Stimulated activated CD8-positive, alpha-beta memory T cell treated with anti-CD3 and anti-CD28 coated beads, Interleukin-4, amount 100 ng/mL, for 24 hours (primary cell): ENCODE measurements at regions not wholly inside any gene's neighbourhood (a gene's known extent, or its start where the extent isn't known, plus 50 kb on each side); places are given as distances from the start of the nearest gene placed in this dataset.

Experiments used
- DNase-seq: peaks from one replicate; pipeline ENCODE4 v3.0.0-alpha.2; 2020; ENCODE audit warnings: low read depth

- no peak for DNase-seq
Measured at GRCh38 chr3:14307656-14308302, 94.6 kb upstream of the SLC6A6 start.

DNA sequence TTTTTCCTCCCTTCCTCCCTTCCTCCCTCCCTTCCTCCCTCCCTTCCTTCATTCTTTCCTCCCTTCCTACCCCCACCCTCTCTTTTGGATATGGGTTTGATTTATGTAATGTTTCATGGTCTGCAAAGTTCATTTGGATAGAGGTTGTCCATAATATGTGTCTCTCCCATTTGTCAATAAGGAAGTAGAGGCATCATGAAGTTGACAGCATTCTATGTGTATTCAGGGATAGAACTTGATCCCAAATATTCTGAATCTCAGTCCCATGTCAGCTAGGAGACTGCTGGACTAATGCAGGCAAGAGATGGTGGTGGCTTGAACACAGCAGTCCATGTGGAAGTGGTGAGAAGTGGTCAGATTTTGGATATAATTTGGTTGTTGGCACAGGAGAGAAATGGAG is 90.7 kb upstream of the SLC6A6 start:
- no peak for DNase-seq

DNA sequence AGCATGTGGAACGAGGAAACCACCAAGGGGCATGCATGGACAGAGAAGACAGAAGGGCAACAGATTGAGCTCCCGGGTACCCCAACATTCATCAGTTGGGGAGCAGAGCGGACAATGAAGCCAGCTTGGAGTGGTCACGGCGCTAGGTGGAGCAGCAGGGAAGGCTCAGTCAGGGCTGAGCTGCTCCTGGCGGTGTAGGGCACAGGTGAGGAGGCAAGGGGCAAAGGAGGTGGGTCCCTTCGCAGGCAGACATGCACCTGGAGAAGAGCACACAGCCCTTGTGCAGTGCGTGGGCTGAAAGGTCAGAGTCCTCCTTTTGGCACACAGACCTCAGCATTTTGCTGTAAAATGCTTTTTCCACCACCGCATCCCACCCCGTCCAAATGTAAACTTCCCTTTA is 90.0 kb upstream of the SLC6A6 start:
- DNase-seq = no peak

DNA sequence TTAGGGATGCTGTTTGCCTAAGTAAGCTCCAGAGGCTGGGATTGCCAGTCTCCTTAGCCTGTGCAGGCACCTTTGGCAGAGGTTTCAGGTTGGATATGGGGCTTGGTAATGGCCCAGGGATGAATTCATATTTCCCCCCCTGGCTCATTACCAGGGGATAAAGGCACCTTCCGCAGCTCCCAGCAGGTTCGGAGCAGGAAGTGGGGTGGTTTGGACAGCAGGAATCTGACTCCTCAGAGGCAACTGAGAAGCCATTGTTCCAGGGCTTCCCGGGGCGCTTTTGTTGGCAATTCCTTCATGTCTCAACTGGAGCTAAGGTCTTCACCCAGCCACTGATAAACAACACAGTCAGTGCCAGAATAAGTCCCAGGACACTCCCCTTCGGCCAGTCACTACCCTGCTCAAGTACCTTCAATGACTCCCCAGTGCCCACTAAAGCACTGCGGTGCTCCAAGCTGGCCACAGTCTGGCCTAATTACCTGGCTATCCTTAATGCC is 85.3 kb upstream of the SLC6A6 start:
- DNase-seq = no peak

DNA sequence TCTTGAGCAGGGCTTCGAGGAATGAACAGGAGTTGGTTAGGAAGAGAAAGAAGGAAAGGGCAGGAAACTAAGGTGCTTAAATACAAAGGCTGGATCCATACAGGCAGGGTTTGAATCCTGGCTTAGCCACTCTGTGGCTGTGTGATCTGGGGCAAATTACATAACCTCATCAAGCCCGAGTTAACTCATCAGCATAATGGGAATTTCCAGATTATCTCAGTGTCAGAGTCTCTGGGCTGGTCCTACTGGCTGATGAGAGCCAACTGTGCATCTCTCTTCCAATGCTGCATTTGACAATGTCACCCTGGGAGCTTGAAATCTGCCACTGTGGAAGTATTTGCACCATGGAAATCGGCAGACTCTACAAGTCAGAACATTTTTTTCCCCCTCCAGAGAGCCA is 83.8 kb upstream of the SLC6A6 start:
- no peak for DNase-seq

DNA sequence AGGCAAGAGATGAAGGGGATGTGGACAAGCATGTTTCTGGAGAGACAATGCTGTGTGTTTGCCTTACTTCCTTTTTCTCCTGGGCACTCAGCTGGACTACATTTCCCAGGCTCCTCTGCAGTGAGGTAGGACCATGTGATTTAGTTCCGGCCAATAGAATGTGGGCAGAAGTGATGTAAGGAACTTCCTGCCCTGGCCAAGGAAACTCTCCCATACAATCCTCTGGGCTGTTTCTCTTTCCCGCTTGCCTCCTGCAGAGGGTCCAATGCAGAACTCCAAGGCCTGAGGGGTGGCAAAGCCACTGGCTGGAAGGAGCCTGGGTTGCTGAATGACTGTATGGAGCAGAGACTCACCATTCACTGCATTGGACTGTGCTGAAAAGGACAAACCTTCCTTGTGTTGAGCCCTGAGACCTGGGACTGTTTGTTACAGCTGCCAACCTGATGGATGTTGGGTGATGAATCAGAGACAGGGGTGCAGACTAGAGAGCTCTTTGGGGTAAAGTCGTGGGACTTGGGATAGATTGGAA is 82.7 kb upstream of the SLC6A6 start:
- DNase-seq = no peak

DNA sequence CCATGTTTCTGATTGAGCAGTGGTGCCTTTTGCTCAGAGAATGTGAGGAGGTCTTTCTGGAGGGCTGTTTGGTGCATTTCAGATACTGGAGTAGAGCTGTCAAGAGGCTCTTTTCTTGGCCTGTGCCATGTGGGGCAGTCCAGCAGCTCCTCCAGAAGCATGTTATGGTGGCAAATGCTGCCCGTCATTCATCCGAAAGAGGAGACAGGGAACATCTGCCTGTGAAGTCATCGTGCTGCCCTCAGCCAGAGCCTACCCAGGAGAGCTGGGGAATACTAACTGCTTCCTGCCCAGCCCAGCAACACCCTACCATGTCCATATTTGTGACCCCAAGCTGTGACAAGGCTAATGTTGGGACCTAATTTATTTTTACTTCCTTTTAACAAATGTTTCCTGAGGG is 82.2 kb upstream of the SLC6A6 start:
- no peak for DNase-seq

DNA sequence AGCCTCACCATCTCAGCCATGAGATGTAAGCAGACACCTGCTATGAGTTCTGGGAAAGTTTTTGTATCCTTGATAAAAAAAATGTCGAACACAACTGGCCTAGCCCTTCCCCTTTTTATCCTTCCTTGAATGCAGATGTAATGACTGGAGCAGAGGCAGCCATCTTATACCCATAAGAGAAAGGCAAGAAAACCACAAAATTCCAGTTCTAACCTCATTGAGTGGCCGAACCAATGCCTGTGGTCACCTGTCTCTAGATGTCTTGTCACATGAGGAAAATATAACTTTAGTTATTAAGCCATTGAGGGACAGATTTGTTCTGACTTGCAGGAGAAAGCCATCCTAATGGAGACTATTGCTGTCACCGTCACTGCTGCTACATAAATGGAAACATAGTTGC is 80.4 kb upstream of the SLC6A6 start:
- no peak for DNase-seq

GRCh38 chr3:14322667-14323295 is 79.6 kb upstream of the SLC6A6 start:
- no peak for DNase-seq

GRCh38 chr3:14323401-14324223 is 78.8 kb upstream of the SLC6A6 start:
- DNase-seq = no peak

DNA sequence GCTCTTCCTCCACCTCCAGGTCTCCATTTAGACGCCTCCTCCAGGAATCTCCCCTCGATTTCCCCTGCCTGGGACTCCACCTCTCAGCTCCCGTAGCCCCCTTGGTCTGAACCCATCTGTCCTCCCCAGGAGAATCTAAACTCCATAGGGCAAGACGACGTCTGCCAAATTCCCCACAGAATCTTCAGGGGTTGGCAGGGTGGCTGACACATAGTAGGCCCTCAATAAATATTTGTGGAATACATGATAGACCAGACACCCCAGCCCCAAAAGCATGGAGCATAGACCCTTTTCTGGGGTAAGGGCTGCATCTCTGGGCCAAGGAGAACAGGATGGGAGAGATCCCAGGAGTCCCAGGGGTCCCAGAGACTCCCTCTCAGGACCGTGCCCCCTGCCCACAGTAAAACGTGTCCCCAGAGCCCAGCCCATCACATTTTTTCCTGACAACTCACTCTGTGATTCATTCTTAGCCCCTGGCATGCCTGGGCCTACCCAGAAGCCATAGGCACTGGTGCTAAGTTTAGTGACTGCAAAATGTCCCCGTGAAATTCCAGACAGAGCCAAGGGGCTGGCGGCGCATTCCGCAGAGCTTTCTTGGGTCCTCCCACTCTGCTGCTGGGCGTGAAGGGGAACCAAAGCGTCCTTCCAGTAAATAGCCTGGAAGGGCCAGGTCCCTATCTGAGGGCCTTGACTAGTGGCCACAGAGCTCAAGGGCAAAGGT is 78.0 kb upstream of the SLC6A6 start:
- no peak for DNase-seq

- no peak for DNase-seq
Measured at GRCh38 chr3:14328422-14328821, 74.0 kb upstream of the SLC6A6 start.

DNA sequence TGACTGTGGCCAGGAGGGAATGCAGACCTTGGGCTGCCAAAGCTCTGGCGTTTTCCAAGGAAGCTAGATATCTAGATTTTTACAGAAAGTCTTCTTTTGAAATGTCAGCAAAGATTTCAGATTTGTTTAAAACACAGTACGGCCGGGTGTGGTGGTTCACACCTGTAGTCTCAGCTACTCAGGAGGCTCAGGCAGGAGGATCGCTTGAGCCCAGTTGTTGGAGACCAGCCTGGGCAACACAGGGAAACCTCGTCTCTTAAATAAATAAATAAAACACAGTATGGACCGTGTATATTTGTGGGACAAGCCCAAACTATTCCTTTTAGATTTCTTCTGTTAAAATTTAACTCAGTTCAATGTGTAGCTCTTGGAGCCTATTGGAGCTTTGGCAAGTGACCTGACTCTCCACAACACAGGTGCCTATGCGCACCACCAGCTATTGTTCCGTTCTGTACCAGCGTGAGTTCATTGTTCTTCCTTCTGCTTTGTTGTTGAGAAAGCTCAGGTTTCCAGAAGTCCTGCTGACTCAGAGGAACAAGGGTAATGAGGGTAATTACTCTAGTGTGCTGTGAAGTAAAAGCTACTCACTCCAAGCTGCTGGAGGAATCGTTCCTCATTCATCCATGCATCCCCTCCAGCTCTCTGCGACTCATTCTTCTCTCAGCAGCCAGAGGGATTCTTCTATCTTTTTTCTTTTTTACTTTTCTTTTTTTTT is 73.1 kb upstream of the SLC6A6 start:
- no peak for DNase-seq

DNA sequence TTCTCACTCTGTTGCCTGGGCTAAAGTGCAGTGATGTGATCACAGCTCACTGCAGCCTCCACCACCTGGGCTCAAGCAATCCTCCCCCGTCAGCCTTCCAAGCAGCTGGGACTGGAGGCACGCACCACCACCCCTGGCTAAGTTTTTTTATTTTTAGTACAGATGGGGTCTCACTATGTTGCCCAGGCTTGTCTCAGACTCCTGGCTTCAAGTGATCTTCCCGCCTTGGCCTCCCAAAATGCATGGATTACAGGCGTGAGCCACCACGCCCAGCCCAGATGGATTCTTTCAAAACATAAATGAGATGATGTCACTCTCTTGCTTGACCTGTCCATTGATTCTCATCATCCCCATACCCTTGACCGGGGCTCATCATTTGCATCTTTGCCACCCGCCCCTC is 72.6 kb upstream of the SLC6A6 start:
- no peak for DNase-seq

GRCh38 chr3:14330508-14330907 is 71.9 kb upstream of the SLC6A6 start:
- no peak for DNase-seq

DNA sequence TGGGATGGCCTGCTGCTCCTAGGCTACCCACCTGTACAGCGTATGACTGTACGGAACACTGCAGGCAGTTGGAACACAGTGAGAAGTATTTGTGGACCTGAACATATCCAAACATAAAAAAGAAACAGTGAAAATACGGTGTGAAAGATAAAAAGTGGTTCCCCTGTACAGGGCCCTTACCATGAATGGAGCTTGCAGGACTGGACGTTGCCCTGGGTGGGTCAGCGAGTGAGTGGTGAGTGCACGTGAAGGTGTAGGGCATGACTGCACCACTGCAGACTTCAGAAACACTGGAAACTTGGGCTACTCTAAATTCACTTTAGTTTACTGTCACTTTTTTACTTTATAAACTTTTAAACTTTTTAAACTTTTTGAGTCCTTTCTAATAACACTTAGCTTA is 71.2 kb upstream of the SLC6A6 start:
- no peak for DNase-seq

DNA sequence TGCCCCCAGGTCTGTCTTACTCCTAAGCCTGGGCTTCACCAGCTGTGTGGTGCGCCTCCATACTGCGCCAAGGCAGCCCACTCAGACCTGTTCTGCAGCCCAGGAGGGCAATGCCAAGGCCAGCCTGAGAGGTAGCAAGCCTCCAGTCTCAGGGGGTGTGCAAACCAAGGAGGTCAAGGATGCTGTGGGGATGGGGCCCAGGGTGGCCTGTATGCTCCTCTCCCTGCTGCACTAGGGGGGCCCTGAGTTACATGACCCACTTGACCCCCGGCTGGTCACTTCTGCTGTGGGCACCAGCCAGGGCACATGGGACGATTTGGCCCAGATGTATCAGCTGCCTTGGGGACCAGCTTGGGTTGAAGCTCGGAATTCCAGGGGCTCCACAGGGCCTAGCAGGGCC is 70.0 kb upstream of the SLC6A6 start:
- DNase-seq = no peak

DNA sequence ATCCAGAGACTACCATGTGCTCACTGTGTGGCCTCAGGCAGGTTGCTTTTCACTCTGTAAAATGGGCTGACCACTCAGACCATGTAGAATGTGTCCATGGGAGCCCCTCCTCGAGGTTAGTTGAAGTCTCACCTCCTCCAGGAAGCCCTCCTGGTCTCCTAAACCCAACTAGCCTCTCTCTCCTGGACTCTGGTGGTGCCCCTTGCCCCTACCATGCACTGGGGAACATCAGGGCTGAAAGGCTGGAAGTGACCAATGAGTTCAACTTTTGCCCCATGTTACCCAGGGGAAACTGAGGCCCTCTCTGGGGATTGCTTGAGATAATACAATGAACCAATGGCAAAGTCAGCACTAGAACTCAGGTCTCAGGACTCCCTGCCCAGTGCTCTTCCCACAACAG is 69.2 kb upstream of the SLC6A6 start:
- no peak for DNase-seq

GRCh38 chr3:14333621-14334020 is 68.8 kb upstream of the SLC6A6 start:
- DNase-seq = no peak

DNA sequence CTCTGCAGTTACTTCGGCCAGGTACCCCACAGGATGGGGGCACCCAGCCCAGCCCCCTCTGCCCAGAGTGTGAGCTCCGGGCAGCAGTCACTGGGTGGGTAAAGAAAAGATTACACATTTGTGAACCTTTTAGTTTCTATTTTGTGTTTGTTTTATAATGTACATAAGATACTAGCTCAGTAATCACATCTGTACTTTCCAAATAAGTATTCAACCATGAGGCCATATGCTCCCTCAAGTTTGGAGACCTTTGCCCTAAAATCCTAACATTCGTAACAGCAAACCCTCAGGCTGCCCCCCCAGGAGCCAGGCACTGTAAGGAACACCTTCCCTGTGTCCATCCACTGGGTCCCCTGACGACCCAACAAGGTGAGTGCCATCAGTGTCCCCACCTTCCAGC is 68.3 kb upstream of the SLC6A6 start:
- no peak for DNase-seq

- no peak for DNase-seq
Measured at GRCh38 chr3:14334936-14335335, 67.5 kb upstream of the SLC6A6 start.
